HUDEP-2 (cell line): ENCODE measurements at regions not wholly inside any gene's neighbourhood (a gene's known extent, or its start where the extent isn't known, plus 50 kb on each side); places are given as distances from the start of the nearest gene placed in this dataset.

Source experiments
- DNase-seq, 76 experiments: peaks; one replicate each; lab custom pipeline; 2025; ENCODE audit not compliant: unreplicated experiment in 76 of 76; lab: John Stamatoyannopoulos, UW

DNA sequence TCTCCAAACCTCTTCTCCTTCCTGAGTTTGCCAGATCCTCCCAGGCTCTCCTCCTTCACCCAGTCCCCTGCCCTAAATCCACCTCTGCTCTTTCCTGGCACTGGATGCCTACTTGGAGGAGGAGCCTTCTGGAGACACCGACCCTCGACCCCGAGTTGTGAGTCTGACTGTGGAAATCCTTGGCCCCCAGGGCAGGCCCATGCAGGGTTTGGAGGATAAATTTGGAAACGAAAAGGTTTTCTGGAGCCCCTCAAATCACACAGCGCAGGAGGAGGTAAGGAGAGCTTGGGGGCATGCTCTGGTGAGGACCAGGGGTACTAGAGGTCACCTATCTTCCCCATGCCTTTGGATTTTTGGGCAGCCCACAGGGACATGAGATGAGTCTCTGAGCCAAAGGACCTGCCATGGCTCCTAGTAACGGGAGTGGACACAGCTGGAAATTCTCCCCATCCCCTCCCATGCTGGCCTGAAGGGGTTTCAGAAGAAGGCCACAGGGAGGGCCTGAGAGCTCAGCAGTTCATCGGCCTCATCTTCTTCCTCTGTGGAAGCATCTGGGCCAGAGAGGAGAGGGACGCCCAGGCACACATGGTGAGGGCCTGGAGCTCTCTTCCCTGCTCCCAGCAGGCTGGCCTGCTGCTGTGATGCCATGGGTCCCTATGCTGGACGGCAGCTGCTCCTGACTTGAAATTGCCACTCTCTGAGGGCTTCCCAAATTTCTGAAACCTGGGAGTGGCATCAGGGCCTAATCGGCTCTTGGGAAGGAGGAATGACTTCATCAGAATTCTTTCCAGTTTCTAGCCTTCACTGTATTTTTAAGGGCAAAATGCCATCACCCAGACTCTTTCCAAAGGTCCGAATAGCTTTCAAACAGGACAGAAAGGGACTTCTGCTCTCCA, 68.6 kb upstream of the ITGA11 start:
- DNase-seq: no peak

DNA sequence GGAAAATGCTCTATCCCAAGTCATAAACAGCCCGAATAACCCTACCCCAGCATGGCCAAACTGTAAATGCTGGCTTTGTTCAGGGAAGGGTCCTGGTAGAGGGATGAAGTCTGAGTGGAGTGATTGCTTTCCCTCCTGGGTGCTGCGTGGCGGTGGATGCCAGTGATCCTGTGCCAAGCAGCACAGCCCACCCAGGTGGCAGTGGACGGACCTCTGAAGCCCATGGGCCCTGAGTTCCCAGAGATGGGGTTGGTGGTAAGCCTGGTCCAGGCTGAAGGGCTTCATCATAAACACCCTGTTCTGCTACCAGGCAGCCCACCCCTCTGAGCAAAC, 69.3 kb upstream of the ITGA11 start:
- no peak for DNase-seq

DNA sequence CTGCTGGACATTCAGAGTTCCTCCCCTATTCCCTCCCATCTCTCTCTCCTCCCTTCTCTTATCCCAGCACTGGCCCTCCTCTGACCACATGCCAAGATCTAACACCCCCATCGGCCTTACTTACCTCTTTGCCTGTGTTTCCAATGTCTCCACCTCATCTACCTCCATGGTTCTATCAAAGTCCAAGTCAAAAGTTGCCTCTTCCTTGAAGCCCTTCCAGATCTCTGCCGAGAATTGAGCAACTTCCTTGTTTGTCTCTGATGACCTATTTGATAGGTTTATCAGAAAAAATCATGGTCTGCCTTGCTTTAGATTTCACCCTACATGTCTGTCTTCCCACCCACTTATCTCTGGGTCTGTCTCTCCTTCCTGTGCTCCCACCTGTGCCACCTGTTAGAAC, 69.7 kb upstream of the ITGA11 start:
- DNase-seq: no peak

GRCh38 chr15:68502398-68502901, 70.5 kb upstream of the ITGA11 start:
- DNase-seq: no peak

GRCh38 chr15:68503213-68503612, 71.2 kb upstream of the ITGA11 start:
- no peak for DNase-seq

GRCh38 chr15:68503791-68504680, 72.1 kb upstream of the ITGA11 start:
- no peak for DNase-seq

GRCh38 chr15:68504681-68505170, 72.8 kb upstream of the ITGA11 start:
- no peak for DNase-seq

DNA sequence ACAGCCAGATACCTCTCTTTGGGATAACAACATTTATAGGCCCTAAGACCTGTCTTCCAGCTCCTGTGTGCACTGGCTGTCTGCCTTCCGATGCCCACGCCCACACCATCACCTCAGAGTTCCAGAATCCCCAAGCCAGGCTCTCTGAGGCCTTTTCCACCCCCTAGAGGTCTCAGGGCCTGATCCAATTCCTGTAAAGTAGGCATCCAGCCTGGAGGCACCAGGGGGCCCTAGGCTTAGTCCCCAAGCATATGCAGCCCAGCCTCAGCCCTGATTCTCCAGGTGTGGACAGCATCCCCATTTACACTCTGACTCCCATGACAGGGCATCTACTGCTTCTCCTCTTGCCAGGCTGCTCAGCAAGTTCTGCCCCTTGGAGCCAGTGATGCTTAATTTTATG, 72.7 kb upstream of the CORO2B start:
- DNase-seq: no peak

- no peak for DNase-seq
These were observed 71.3 kb upstream of the CORO2B start for GRCh38 chr15:68507447-68507846.

- no peak for DNase-seq
These were observed 70.2 kb upstream of the CORO2B start for GRCh38 chr15:68508485-68509189.

DNA sequence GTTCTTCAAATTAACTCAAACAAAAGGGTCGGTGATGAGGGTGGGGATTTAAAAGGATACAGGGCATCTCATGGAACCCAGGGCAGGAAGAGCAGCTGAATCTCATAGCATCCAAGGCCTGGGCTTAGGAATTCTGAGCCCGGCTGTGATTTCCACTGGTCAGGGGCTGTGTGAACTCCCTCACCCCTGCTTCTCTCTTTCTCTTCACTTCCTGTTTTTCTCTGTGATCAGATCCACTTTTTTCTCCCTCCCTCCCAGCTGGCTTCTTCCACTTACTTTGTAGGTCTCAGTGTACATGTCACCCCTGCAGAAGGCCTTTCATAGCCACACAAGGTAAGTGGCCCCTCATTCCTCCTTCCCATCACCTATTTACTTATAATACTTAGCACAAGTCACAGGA, 68.2 kb upstream of the CORO2B start:
- no peak for DNase-seq

DNA sequence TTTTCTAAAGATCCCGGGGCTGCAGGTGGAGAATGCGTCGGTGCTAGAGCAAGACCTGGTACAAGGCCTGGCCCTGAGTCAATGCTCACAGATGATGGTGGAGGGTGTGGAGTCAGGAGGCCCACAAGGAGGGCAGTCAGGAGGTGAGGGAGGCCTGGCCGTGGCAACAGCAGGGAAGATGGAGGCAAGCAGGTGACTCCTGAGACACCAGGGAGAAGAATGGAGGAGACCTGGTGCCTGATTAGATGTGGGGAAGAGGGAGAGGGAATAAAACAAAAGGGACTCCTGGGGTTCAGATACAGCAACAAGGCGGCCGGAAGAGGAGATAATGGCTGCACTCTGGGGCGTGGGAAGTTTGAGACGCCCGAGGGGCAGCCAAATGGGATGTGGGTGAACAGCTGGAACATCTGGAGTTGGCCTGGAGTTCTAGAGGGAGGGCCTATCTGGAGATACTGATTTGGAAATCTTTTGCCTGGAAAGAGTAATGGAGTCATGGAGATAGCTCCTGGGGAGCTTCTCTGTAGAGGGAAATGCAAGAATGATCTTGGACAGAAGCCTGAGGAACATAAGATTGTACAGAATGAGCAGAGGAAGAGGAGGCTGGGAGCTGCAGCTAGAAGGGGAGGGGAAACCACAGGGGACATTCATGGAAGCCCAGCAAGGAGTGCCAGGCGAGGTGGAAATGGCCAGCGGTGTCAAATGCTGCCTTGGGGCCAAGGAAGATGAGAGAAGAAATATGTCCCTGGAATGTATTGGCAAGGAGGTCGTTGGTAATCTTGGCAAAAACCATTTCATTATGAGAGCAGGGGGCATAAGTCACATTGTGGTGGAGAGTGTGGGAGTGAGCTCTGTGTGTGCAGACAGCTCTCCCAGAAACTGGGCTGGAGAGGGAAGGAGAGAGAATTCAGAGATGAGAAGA, 67.5 kb upstream of the CORO2B start:
- DNase-seq: no peak

- no peak for DNase-seq
These were observed 66.7 kb upstream of the CORO2B start for GRCh38 chr15:68512052-68512451.

- DNase-seq: no peak
These were observed 66.2 kb upstream of the CORO2B start for GRCh38 chr15:68512598-68512997.

GRCh38 chr15:68515371-68516095, 63.3 kb upstream of the CORO2B start:
- no peak for DNase-seq

GRCh38 chr15:68517285-68517761, 61.5 kb upstream of the CORO2B start:
- no peak for DNase-seq

DNA sequence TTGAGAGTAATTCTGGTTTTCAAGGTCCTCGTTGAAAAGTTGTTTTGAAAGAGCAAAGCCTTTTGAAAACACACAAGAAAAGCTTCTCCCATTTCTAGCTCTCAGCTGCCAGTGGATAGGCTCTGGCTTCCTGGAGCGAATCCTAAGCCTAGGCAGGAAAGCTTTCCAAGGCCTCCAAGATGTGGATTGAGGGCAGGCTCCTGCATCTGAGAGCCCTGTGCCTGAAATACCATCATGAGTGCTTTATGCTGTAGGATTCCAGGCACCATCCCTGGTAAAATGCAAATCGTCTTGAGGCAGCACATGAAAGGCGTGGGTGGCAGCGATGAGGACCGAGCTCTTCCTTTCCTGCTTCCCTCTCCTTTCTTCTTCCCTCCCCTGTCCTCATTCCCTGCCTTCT, 60.7 kb upstream of the CORO2B start:
- DNase-seq: no peak

- DNase-seq: peak in 1 of 76 experiments; percentile 18
These were observed 59.9 kb upstream of the CORO2B start for GRCh38 chr15:68518785-68519430.
